Caco-2 (cell line): ENCODE measurements at regions not wholly inside any gene's neighbourhood (a gene's known extent, or its start where the extent isn't known, plus 50 kb on each side); places are given as distances from the start of the nearest gene placed in this dataset.

Experiments used
- BruUV-seq: library from RNA; stranded (reverse); fragments of 400-500 nt; replicated peaks from 2 replicates; lab custom pipeline; 2021; lab: Mats Ljungman, UMichigan
- CTCF ChIA-PET: fragments of 300-600 bp; sonication (Branson Sonifier 250); formaldehyde crosslinking; loops from one replicate; lab custom pipeline; 2022; ENCODE audit warnings: antibody characterized with exemption; lab: Charles Lee
- POLR2A ChIA-PET: fragments of 300-600 bp; sonication (Branson Sonifier 250); formaldehyde crosslinking; loops from one replicate; lab custom pipeline; 2022; ENCODE audit warnings: antibody characterized with exemption; lab: Charles Lee
- DNase-seq, 2 experiments: peaks; one replicate each; pipeline versions ENCODE4 v3.0.0 to v3.0.0-alpha.2; 2020 to 2022
- H3K27me3 ChIP-seq: replicated peaks from 2 replicates; pipeline ENCODE4 v1.6.0; 2011; ENCODE audit warnings: low read length; ENCODE audit not compliant: control insufficient read depth, insufficient read depth
- H3K36me3 ChIP-seq: 2 replicates; pipeline ENCODE4 v1.5.1; 2011; ENCODE audit warnings: low read length; ENCODE audit not compliant: control insufficient read depth, insufficient read depth
- H3K4me1 ChIP-seq: fragments of 250-450 bp; sonication (Bioruptor Pico); 2 replicates; pipeline ENCODE4 v1.5.1; 2020; ENCODE audit warnings: mild to moderate bottlenecking
- H3K4me3 ChIP-seq: 2 replicates; pipeline ENCODE4 v1.5.1; 2011; ENCODE audit warnings: low read depth, mild to moderate bottlenecking, control low read depth, low read length
- H3K9me3 ChIP-seq: fragments of 250-450 bp; sonication (Bioruptor Pico); 2 replicates; pipeline ENCODE4 v1.5.1; 2020; ENCODE audit warnings: mild to moderate bottlenecking, moderate library complexity
- H3K27ac Mint-ChIP-seq: one replicate; pipeline ENCODE4 v1.8.0; 2022; ENCODE audit warnings: mixed read lengths; ENCODE audit not compliant: unreplicated experiment
- H3K27me3 Mint-ChIP-seq: one replicate; pipeline ENCODE4 v1.8.0; 2022; ENCODE audit warnings: mixed read lengths; ENCODE audit not compliant: insufficient read depth, unreplicated experiment
- H3K36me3 Mint-ChIP-seq: one replicate; pipeline ENCODE4 v1.8.0; 2022; ENCODE audit warnings: mild to moderate bottlenecking, mixed read lengths; ENCODE audit not compliant: insufficient read depth, unreplicated experiment
- H3K4me1 Mint-ChIP-seq: one replicate; pipeline ENCODE4 v1.8.0; 2022; ENCODE audit warnings: low read depth, mixed read lengths; ENCODE audit not compliant: unreplicated experiment
- H3K4me3 Mint-ChIP-seq: one replicate; pipeline ENCODE4 v1.8.0; 2022; ENCODE audit warnings: mild to moderate bottlenecking, moderate library complexity, mixed read lengths; ENCODE audit not compliant: unreplicated experiment
- H3K9me3 Mint-ChIP-seq: one replicate; pipeline ENCODE4 v1.8.0; 2022; ENCODE audit warnings: mixed read lengths; ENCODE audit not compliant: unreplicated experiment
- CTCF ChIP-seq, 2 experiments: fragments of 200-600 bp in 1 of 2; IDR thresholded peaks; 1 replicate in 1 of 2; 2 replicates in 1 of 2; pipeline versions ENCODE4 v1.5.1 to v1.8.0; 2011 to 2022; ENCODE audit warnings: antibody characterized with exemption in 1 of 2, control low read depth in 1 of 2, inconsistent platforms in 1 of 2, low read depth in 1 of 2, low read length in 1 of 2, mild to moderate bottlenecking in 1 of 2, moderate library complexity in 1 of 2; ENCODE audit not compliant: insufficient read depth in 1 of 2, severe bottlenecking in 1 of 2, unreplicated experiment in 1 of 2
- intact Hi-C: fragments of 100-400 bp; cut with micrococcal nuclease; formaldehyde crosslinking; loops from one replicate; pipeline ENCODE4 v1.10.0; 2022; ENCODE audit not compliant: unreplicated experiment

GRCh38 chrX:148271263-148271662 is 229.2 kb upstream of the AFF2 start:
- no peaks in the 10 kb centered on the region for H3K9me3 Mint-ChIP-seq
- BruUV-seq = no TSS peak
- no peaks in the 10 kb centered on the region for H3K4me1 Mint-ChIP-seq
- no peaks in the 10 kb centered on the region for H3K9me3 ChIP-seq
- ChIA-PET POLR2A (no interaction called here), CTCF (no interaction called here)
- no peaks in the 10 kb centered on the region for H3K36me3 Mint-ChIP-seq
- no peak overlapping the region for H3K27ac Mint-ChIP-seq
- H3K4me3 ChIP-seq = no peak overlapping the region
- no peaks in the 10 kb centered on the region for H3K36me3 ChIP-seq
- H3K27me3 ChIP-seq = no peaks in the 10 kb centered on the region
- no peaks in the 10 kb centered on the region for H3K27me3 Mint-ChIP-seq
- no peak for DNase-seq
- TF ChIP-seq CTCF (IDR thresholded peaks at IDR 0.05; ENCODE audit: insufficient read depth in 1 of 2, low read depth in 1 of 2, low read length in 1 of 2, severe bottlenecking in 1 of 2, unreplicated experiment in 1 of 2) = no peak
- H3K4me1 ChIP-seq = no peaks in the 10 kb centered on the region
- H3K4me3 Mint-ChIP-seq = no peak overlapping the region
- intact Hi-C loops = no loop called here

DNA sequence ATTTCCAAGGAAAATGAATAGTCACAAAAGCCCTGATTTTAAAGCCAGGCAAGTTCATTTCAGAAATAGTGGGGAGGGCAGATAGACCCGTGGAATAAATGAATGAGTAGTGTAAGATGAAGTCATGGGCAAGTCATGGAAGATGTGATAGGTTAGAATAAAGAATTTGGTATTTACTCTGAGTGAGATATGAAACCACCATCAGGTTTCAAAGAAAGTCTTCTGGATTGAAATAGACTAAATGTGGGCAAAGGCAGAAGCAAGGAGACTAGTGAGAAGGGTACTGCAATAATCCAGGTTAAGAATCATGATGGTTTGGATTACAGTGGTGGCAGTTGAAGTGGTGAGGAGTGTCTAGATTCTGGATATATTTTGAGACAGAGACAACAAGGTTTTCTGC is 218.5 kb upstream of the AFF2 start:
- CTCF ChIA-PET = no interaction called here

GRCh38 chrX:148282504-148282903 is 217.9 kb upstream of the AFF2 start:
- no peak for DNase-seq
- POLR2A ChIA-PET = no interaction called here
- Mint-ChIP-seq H3K9me3 (no peaks in the 10 kb centered on the region), H3K36me3 (no peaks in the 10 kb centered on the region), H3K27ac (no peak overlapping the region), H3K4me3 (no peak overlapping the region), H3K4me1 (no peaks in the 10 kb centered on the region), H3K27me3 (no peaks in the 10 kb centered on the region)
- H3K4me1 ChIP-seq = no peaks in the 10 kb centered on the region
- no peaks in the 10 kb centered on the region for H3K9me3 ChIP-seq
- no peaks in the 10 kb centered on the region for H3K27me3 ChIP-seq
- H3K4me3 ChIP-seq = no peak overlapping the region
- intact Hi-C loops = no loop called here
- BruUV-seq = no TSS peak
- no peak for TF ChIP-seq CTCF (IDR thresholded peaks at IDR 0.05; ENCODE audit: insufficient read depth in 1 of 2, low read depth in 1 of 2, low read length in 1 of 2, severe bottlenecking in 1 of 2, unreplicated experiment in 1 of 2)
- H3K36me3 ChIP-seq = no peaks in the 10 kb centered on the region
- CTCF ChIA-PET = no interaction called here

More for the DNA sequence above, 218.5 kb upstream of the AFF2 start:
- H3K27me3 Mint-ChIP-seq = no peaks in the 10 kb centered on the region
- no peaks in the 10 kb centered on the region for H3K4me1 Mint-ChIP-seq
- intact Hi-C loops = no loop called here
- H3K4me1 ChIP-seq = no peaks in the 10 kb centered on the region
- POLR2A ChIA-PET = no interaction called here
- no TSS peak for BruUV-seq
- no peaks in the 10 kb centered on the region for H3K27me3 ChIP-seq
- no peaks in the 10 kb centered on the region for H3K36me3 Mint-ChIP-seq
- no peak overlapping the region for H3K4me3 ChIP-seq
- H3K4me3 Mint-ChIP-seq = no peak overlapping the region
- no peaks in the 10 kb centered on the region for H3K36me3 ChIP-seq
- no peaks in the 10 kb centered on the region for H3K9me3 ChIP-seq
- no peak overlapping the region for H3K27ac Mint-ChIP-seq
- no peaks in the 10 kb centered on the region for H3K9me3 Mint-ChIP-seq
- no peak for DNase-seq
- no peak for TF ChIP-seq CTCF (IDR thresholded peaks at IDR 0.05; ENCODE audit: insufficient read depth in 1 of 2, low read depth in 1 of 2, low read length in 1 of 2, severe bottlenecking in 1 of 2, unreplicated experiment in 1 of 2)
